SK-N-MC (cell line): ENCODE measurements at regions not wholly inside any gene's neighbourhood (a gene's known extent, or its start where the extent isn't known, plus 50 kb on each side); places are given as distances from the start of the nearest gene placed in this dataset.

Experiments used
- DNase-seq: peaks from one replicate; pipeline ENCODE4 v3.0.0-alpha.2; 2011; ENCODE audit warnings: low read depth, low spot score
- H3K27ac ChIP-seq: fragments of 200-600 bp; sonication (generic); 2 replicates; pipeline ENCODE4 v1.5.1; 2016; ENCODE audit warnings: mixed run types
- H3K36me3 ChIP-seq: fragments of 200-600 bp; sonication (generic); 2 replicates; pipeline ENCODE4 v1.6.1; 2017; ENCODE audit warnings: antibody characterized with exemption, low read length, mixed read lengths; ENCODE audit not compliant: insufficient read depth
- H3K4me3 ChIP-seq: fragments of 200-600 bp; sonication (generic); 2 replicates; pipeline ENCODE4 v1.5.1; 2016
- H3K9ac ChIP-seq: fragments of 200-600 bp; sonication (generic); 2 replicates; pipeline ENCODE4 v1.8.0; 2017; ENCODE audit warnings: mixed run types, mixed read lengths; ENCODE audit not compliant: insufficient read length
- H3K9me3 ChIP-seq: fragments of 200-600 bp; sonication (generic); 2 replicates; pipeline ENCODE4 v1.6.1; 2017; ENCODE audit warnings: low read depth, mild to moderate bottlenecking, antibody characterized with exemption, low read length, moderate library complexity, mixed read lengths
- EZH2 ChIP-seq: fragments of 200-600 bp; sonication (generic); IDR thresholded peaks from one replicate; pipeline ENCODE4 v1.6.1; 2017; ENCODE audit warnings: antibody characterized with exemption
- FOXP2 ChIP-seq: optimal IDR thresholded peaks from 2 replicates; pipeline ENCODE3; 2011; ENCODE audit warnings: mild to moderate bottlenecking, moderate library complexity; ENCODE audit not compliant: insufficient read depth; ENCODE audit errors: extremely low read length, control extremely low read depth
- POLR2AphosphoS5 ChIP-seq: IDR thresholded peaks from 2 replicates; pipeline ENCODE4 v1.6.1; 2012; ENCODE audit warnings: mild to moderate bottlenecking, low read depth, low read length, borderline replicate concordance

- Histone ChIP-seq H3K36me3 (no peaks in the 10 kb centered on the region), H3K27ac (no peak overlapping the region), H3K4me3 (no peak overlapping the region), H3K9me3 (no peaks in the 10 kb centered on the region), H3K9ac (no peak overlapping the region)
- no peak for TF ChIP-seq FOXP2
- TF ChIP-seq EZH2: no peak
- no peak for DNase-seq
Observed at GRCh38 chr2:200738590-200738989, 73.1 kb upstream of the BZW1 start.

- DNase-seq: no peak
- H3K27ac ChIP-seq: no peak overlapping the region
- H3K36me3 ChIP-seq: no peaks in the 10 kb centered on the region
- TF ChIP-seq FOXP2: no peak
- TF ChIP-seq EZH2: no peak
- TF ChIP-seq POLR2AphosphoS5: no peak
- H3K9me3 ChIP-seq: no peaks in the 10 kb centered on the region
- H3K4me3 ChIP-seq: no peak overlapping the region
- no peak overlapping the region for H3K9ac ChIP-seq
Observed at GRCh38 chr2:200740907-200741306, 70.8 kb upstream of the BZW1 start.

GRCh38 chr2:200741468-200742202 is 70.1 kb upstream of the BZW1 start:
- TF ChIP-seq POLR2AphosphoS5 (no peak), EZH2 (no peak), FOXP2 (no peak)
- H3K4me3 ChIP-seq: no peak overlapping the region
- DNase-seq: no peak
- no peak overlapping the region for H3K9ac ChIP-seq
- no peaks in the 10 kb centered on the region for H3K9me3 ChIP-seq
- H3K27ac ChIP-seq: no peak overlapping the region
- no peaks in the 10 kb centered on the region for H3K36me3 ChIP-seq

- Histone ChIP-seq H3K4me3 (no peak overlapping the region), H3K36me3 (no peaks in the 10 kb centered on the region), H3K9me3 (no peaks in the 10 kb centered on the region), H3K27ac (no peak overlapping the region), H3K9ac (no peak overlapping the region)
- no peak for DNase-seq
- TF ChIP-seq FOXP2: no peak
- no peak for TF ChIP-seq EZH2
- no peak for TF ChIP-seq POLR2AphosphoS5
Observed at GRCh38 chr2:200742426-200742825, 69.3 kb upstream of the BZW1 start.

- no peak overlapping the region for H3K9ac ChIP-seq
- no peak for DNase-seq
- no peak for TF ChIP-seq POLR2AphosphoS5
- TF ChIP-seq EZH2: no peak
Observed at GRCh38 chr2:200743042-200743676, 68.6 kb upstream of the BZW1 start.

GRCh38 chr2:200744201-200744602 is 67.5 kb upstream of the BZW1 start:
- Histone ChIP-seq H3K27ac (no peak overlapping the region), H3K9ac (no peak overlapping the region), H3K9me3 (no peaks in the 10 kb centered on the region), H3K4me3 (no peak overlapping the region), H3K36me3 (no peaks in the 10 kb centered on the region)
- no peak for DNase-seq
- TF ChIP-seq EZH2 (no peak), POLR2AphosphoS5 (no peak), FOXP2 (no peak)

More at GRCh38 chr2:200743042-200743676, 68.6 kb upstream of the BZW1 start:
- Histone ChIP-seq H3K9me3 (no peaks in the 10 kb centered on the region), H3K4me3 (no peak overlapping the region), H3K36me3 (no peaks in the 10 kb centered on the region), H3K27ac (no peak overlapping the region)

GRCh38 chr2:200746301-200746700 is 65.4 kb upstream of the BZW1 start:
- TF ChIP-seq POLR2AphosphoS5: no peak
- TF ChIP-seq FOXP2: no peak
- TF ChIP-seq EZH2: no peak
- Histone ChIP-seq H3K9ac (no peak overlapping the region), H3K9me3 (no peaks in the 10 kb centered on the region), H3K4me3 (no peak overlapping the region), H3K36me3 (no peaks in the 10 kb centered on the region), H3K27ac (no peak overlapping the region)
- DNase-seq: no peak

- DNase-seq: no peak
- H3K9me3 ChIP-seq: no peaks in the 10 kb centered on the region
- no peak for TF ChIP-seq EZH2
- TF ChIP-seq POLR2AphosphoS5: no peak
- no peak for TF ChIP-seq FOXP2
- peak overlapping the region; percentile 25 for H3K9ac ChIP-seq
- H3K4me3 ChIP-seq: no peak overlapping the region
- no peaks in the 10 kb centered on the region for H3K36me3 ChIP-seq
- no peak overlapping the region for H3K27ac ChIP-seq
Observed at GRCh38 chr2:200747668-200748618, 63.8 kb upstream of the BZW1 start.
